ENCODE measurements at regions not wholly inside any gene's neighbourhood (a gene's known extent, or its start where the extent isn't known, plus 50 kb on each side); places are given as distances from the start of the nearest gene placed in this dataset.
"Not testable (repeated sequence)": the region's sequence is repeated elsewhere in the genome, so short reads cannot be mapped to it uniquely, and the experiment has no call there.

DNA sequence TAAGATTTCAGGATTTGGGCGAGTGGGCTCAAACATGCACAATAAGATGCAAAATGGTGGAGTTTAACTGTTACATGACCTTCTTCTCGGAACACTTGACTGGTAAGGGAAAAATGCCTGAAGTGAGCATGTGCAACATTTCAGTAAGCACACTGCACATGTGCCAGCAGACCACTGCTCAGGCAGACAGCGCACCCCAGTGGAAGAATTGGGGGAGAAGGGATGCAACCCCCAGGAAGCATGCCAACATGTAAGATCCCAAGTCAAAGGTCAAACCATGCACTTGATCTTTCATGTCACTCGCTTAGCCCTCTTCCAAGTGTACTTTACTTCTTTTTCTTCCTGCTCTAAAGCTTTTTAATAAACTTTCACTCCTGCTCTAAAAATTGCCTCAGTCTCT lies 256.3 kb downstream of the CENPC start:
- Histone ChIP-seq H3K27me3 (ENCODE audit: insufficient read depth, poor library complexity, severe bottlenecking) (no peaks in the 10 kb centered on the region), H3K4me3 (replicated peaks; ENCODE audit: insufficient read depth, low read length) (no peak overlapping the region), H3K27ac (replicated peaks) (no peak overlapping the region)
- TF ChIP-seq SPI1 (IDR thresholded peaks at IDR 0.05; ENCODE audit: borderline replicate concordance, low read depth) (no peak), GABPA (IDR thresholded peaks at IDR 0.05; ENCODE audit: low read depth) (no peak)
- TF ChIP-seq, protein P1, sequence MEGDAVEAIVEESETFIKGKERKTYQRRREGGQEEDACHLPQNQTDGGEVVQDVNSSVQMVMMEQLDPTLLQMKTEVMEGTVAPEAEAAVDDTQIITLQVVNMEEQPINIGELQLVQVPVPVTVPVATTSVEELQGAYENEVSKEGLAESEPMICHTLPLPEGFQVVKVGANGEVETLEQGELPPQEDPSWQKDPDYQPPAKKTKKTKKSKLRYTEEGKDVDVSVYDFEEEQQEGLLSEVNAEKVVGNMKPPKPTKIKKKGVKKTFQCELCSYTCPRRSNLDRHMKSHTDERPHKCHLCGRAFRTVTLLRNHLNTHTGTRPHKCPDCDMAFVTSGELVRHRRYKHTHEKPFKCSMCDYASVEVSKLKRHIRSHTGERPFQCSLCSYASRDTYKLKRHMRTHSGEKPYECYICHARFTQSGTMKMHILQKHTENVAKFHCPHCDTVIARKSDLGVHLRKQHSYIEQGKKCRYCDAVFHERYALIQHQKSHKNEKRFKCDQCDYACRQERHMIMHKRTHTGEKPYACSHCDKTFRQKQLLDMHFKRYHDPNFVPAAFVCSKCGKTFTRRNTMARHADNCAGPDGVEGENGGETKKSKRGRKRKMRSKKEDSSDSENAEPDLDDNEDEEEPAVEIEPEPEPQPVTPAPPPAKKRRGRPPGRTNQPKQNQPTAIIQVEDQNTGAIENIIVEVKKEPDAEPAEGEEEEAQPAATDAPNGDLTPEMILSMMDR (IDR thresholded peaks at IDR 0.05; ENCODE audit: insufficient read depth, low read length), result peak; percentile 29
- peak; percentile 10 to 68 for DNase-seq (ENCODE audit: low read depth in 1 of 2, low spot score in 1 of 2)

DNA sequence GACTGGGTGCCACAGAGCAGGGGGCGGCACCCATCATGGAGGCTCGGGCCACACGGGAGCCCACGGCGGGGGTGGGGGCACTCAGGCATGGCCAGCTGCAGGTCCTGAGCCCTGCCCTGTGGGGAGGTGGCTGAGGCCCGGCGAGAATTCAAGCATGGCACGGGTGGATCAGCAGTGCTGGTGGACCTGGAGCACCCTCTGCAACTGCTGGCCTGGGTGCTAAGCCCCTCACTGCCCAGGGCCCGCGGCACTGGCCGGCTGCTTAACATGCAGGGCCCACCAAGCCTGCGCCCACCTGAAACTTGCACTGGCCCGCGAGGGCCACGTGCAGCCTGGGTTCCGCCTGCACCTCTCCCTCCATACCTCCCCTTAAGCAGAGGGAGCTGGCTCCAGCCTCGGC lies 258.6 kb downstream of the CENPC start:
- TF ChIP-seq, protein P2, sequence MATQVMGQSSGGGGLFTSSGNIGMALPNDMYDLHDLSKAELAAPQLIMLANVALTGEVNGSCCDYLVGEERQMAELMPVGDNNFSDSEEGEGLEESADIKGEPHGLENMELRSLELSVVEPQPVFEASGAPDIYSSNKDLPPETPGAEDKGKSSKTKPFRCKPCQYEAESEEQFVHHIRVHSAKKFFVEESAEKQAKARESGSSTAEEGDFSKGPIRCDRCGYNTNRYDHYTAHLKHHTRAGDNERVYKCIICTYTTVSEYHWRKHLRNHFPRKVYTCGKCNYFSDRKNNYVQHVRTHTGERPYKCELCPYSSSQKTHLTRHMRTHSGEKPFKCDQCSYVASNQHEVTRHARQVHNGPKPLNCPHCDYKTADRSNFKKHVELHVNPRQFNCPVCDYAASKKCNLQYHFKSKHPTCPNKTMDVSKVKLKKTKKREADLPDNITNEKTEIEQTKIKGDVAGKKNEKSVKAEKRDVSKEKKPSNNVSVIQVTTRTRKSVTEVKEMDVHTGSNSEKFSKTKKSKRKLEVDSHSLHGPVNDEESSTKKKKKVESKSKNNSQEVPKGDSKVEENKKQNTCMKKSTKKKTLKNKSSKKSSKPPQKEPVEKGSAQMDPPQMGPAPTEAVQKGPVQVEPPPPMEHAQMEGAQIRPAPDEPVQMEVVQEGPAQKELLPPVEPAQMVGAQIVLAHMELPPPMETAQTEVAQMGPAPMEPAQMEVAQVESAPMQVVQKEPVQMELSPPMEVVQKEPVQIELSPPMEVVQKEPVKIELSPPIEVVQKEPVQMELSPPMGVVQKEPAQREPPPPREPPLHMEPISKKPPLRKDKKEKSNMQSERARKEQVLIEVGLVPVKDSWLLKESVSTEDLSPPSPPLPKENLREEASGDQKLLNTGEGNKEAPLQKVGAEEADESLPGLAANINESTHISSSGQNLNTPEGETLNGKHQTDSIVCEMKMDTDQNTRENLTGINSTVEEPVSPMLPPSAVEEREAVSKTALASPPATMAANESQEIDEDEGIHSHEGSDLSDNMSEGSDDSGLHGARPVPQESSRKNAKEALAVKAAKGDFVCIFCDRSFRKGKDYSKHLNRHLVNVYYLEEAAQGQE (IDR thresholded peaks at IDR 0.05; ENCODE audit: insufficient replicate concordance, low read depth), result no peak
- no peak overlapping the region for H3K4me3 ChIP-seq (replicated peaks; ENCODE audit: insufficient read depth, low read length)
- H3K27me3 ChIP-seq (ENCODE audit: insufficient read depth, poor library complexity, severe bottlenecking), result no peaks in the 10 kb centered on the region
- no peak for DNase-seq (ENCODE audit: low read depth in 1 of 2, low spot score in 1 of 2)
- H3K27ac ChIP-seq (replicated peaks), result no peak overlapping the region

DNA sequence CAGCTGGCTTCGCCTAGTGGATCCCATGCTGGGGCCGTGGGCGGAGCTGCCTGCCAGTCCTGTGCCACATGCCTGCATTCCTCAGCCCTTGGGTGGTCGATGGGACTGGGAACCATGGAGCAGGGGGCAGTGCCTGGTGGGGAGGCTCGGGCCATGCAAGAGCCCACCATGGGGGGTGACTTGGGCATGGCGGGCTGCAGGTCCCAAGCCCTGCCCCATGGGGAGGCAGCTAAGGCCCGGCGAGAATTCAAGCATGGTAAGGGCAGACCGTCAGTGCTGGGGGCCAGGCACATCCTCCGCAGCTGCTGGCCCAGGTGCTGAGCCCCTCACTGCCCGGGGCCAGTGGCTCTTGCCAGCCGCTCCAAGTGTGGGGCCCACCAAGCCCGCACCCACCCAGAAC lies 262.6 kb downstream of the CENPC start:
- no peaks in the 10 kb centered on the region for H3K27me3 ChIP-seq (ENCODE audit: insufficient read depth, poor library complexity, severe bottlenecking)
- TF ChIP-seq, protein P2 (IDR thresholded peaks at IDR 0.05; ENCODE audit: insufficient replicate concordance, low read depth), result no peak
- TF ChIP-seq POLR2AphosphoS5 (IDR thresholded peaks at IDR 0.05; ENCODE audit: low read depth) (no peak), SPI1 (IDR thresholded peaks at IDR 0.05; ENCODE audit: borderline replicate concordance, low read depth) (no peak), GABPA (IDR thresholded peaks at IDR 0.05; ENCODE audit: low read depth) (no peak)
- TF ChIP-seq, protein P1 (IDR thresholded peaks at IDR 0.05; ENCODE audit: insufficient read depth, low read length), result no peak
- no peak for DNase-seq (ENCODE audit: low read depth in 1 of 2, low spot score in 1 of 2)
- no peak overlapping the region for H3K4me3 ChIP-seq (replicated peaks; ENCODE audit: insufficient read depth, low read length)
- no peak overlapping the region for H3K27ac ChIP-seq (replicated peaks)

DNA sequence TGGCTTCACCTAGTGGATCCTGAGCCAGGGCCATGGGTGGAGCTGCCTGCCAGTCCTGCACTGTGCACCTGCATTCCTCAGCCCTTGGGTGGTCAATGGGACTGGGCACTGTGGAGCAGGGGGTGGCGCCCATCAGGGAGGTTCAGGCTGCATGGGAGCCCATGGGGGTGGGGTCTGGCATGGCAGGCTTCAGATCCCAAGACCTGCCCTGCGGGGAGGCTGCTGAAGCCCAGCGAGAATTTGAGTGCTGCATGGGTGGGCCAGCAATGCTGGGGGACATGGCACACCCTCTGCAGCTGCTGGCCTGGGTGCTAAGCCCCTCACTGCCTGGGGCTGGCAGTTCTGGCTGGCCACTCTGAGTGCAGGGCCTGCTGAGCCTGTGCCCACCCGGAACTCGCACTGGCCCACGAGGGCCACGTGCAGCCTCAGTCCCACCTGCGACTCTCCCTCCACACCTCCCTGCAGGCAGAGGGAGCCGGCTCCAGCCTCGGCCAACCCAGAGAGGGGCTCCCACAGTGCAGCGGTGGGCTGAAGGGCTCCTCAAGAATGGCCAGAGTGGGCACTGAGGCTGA lies 270.0 kb downstream of the CENPC start:
- H3K4me3 ChIP-seq (replicated peaks; ENCODE audit: insufficient read depth, low read length), result no peak overlapping the region
- no peaks in the 10 kb centered on the region for H3K27me3 ChIP-seq (ENCODE audit: insufficient read depth, poor library complexity, severe bottlenecking)
- no peak overlapping the region for H3K27ac ChIP-seq (replicated peaks)
- TF ChIP-seq POLR2AphosphoS5 (IDR thresholded peaks at IDR 0.05; ENCODE audit: low read depth), result no peak
- TF ChIP-seq, protein P2 (IDR thresholded peaks at IDR 0.05; ENCODE audit: insufficient replicate concordance, low read depth), result no peak
- TF ChIP-seq, protein P1 (IDR thresholded peaks at IDR 0.05; ENCODE audit: insufficient read depth, low read length), result no peak
- no peak for TF ChIP-seq SPI1 (IDR thresholded peaks at IDR 0.05; ENCODE audit: borderline replicate concordance, low read depth)
- TF ChIP-seq GABPA (IDR thresholded peaks at IDR 0.05; ENCODE audit: low read depth), result no peak
- no peak for DNase-seq (ENCODE audit: low read depth in 1 of 2, low spot score in 1 of 2)

DNA sequence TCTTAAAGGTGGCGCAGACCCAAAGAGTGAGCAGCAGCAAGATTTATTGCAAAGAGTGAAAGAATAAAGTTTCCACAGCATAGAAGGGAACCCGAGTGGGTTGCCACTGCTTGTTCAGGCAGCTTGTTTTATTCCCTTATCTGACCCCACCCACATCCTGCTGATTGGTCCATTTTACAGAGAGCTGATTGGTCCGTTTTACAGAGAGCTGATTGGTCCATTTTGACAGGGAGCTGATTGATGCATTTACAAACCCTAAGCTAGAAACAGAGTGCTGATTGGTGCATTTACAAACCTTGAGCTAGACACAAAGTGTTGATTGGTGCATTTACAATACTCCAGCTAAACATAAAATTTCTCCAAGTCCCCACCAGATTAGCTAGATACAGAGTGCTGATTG lies 270.6 kb downstream of the CENPC start:
- H3K27ac ChIP-seq (replicated peaks); H3K27me3 ChIP-seq (ENCODE audit: insufficient read depth, poor library complexity, severe bottlenecking); DNase-seq (ENCODE audit: low read depth in 1 of 2, low spot score in 1 of 2); H3K4me3 ChIP-seq (replicated peaks; ENCODE audit: insufficient read depth, low read length): not testable (repeated sequence)

Measured in HL-60 (cell line).